ENCODE measurements at regions not wholly inside any gene's neighbourhood (a gene's known extent, or its start where the extent isn't known, plus 50 kb on each side); places are given as distances from the start of the nearest gene placed in this dataset.
"Not testable (repeated sequence)": the region's sequence is repeated elsewhere in the genome, so short reads cannot be mapped to it uniquely, and the experiment has no call there.

DNA sequence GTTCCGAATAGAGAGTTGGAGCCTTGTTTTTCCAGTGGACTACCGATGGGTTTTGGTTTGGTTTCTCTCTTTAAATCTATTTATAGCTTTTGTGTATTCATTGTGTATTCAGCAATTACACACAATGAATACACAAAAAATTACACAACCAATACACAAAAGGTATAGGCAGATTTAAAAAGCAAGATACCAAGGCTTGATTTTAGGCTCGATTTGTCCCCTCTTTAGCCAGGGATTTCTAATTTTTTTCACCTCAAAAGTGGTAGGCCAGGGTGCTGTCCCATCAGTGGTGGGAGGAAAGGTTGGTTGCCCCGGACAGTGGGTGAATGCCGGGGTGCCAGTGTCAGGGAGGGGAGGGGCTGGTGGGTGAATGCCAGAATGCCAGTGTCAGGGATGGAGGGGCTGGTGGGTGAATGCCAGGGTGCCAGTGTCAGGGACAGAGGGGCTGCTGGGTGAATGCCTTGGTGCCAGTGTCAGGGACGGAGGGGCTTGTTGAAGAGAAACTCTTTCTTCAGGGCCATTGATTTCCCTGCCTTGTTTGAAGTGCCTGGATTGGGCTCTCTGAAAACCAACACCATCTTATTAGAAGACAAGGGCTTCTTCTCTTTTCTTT lies 186.2 kb downstream of the GOLGA6L6 start:
- no peak for TF ChIP-seq CTCF (conservative IDR thresholded peaks at IDR 0.05; ENCODE audit: low read depth, low read length)
- DNase-seq (ENCODE audit: low read depth), result no peak
- no peak overlapping the region for H3K4me3 ChIP-seq (ENCODE audit: low read depth, low read length)

- not testable (repeated sequence) for H3K4me3 ChIP-seq (ENCODE audit: low read depth, low read length); DNase-seq (ENCODE audit: low read depth)
These were observed 186.7 kb downstream of the GOLGA6L6 start for GRCh38 chr15:20354884-20355223.

GRCh38 chr15:20353966-20354883 lies 187.4 kb downstream of the GOLGA6L6 start:
- DNase-seq (ENCODE audit: low read depth), result no peak
- H3K4me3 ChIP-seq (ENCODE audit: low read depth, low read length), result no peak overlapping the region
- TF ChIP-seq CTCF (conservative IDR thresholded peaks at IDR 0.05; ENCODE audit: low read depth, low read length), result no peak

GRCh38 chr15:20352241-20353200 lies 189.1 kb downstream of the GOLGA6L6 start:
- no peak for TF ChIP-seq CTCF (conservative IDR thresholded peaks at IDR 0.05; ENCODE audit: low read depth, low read length)
- DNase-seq (ENCODE audit: low read depth), result no peak
- H3K4me3 ChIP-seq (ENCODE audit: low read depth, low read length), result no peak overlapping the region

DNA sequence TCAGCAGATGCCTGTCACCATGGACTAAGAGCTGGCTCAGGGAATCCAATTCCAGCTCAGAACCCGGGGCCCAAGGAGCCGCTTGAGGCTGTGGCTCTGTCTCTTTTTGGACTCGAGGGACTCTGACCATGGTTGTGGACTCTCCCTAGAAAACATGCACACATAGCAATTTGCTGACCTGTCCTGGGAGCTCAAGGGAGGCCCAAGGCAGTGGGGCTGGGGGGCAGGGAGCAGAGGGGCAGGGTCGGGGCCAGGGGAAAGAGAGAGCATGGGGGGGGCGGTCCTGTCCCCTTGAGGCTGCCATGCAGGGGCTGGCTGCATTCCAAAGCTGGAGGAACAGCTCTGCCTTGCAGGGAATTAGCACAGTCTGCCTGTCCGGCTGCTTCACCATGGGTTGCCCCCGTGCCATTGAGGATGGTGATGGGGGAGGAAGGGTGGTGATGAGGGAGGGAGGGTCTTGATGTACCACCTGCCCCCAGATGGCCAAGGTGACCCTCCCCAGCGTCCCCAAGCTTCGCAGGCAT lies 190.1 kb downstream of the GOLGA6L6 start:
- no peak overlapping the region for H3K4me3 ChIP-seq (ENCODE audit: low read depth, low read length)
- DNase-seq (ENCODE audit: low read depth), result no peak
- TF ChIP-seq CTCF (conservative IDR thresholded peaks at IDR 0.05; ENCODE audit: low read depth, low read length), result no peak

DNA sequence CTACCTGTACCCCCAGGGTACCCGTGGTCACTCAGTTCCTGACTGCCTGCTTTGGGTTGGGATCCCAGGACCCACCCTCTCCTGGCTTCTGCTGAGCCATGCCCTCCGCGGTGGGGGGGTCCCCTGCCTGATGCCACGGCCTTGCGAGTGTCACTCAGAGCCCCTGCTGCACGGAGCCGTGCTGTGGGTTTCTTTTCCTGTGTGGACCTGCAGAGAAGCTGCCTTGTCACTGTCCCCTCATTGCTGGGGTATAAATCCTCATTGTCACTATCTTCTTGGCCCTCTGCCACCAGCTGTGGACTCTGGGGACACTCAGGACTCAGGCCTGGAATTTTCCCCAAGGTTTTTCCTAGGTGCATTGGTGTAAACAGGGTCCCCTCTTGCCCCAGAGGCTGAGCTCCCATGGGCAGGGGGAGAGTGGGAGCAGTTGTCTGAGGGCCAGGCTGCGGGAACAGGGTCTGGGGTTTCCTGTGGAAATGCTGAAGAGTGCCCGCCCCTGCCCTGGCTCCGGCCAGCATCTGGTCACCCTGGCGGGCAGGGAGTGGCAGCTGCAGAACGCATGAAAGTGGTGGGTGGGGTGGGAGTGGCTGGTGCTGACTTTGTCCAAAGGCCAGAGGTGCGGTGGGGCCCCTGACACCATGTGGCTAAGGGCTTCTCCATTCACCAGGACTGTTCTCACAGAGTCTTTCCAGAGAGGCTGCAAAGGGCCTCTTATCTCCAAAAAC lies 191.7 kb downstream of the GOLGA6L6 start:
- TF ChIP-seq CTCF (conservative IDR thresholded peaks at IDR 0.05; ENCODE audit: low read depth, low read length), result no peak
- no peak for DNase-seq (ENCODE audit: low read depth)
- H3K4me3 ChIP-seq (ENCODE audit: low read depth, low read length), result no peak overlapping the region

Data from choroid plexus epithelial cell (primary cell).